HL-60 (cell line): ENCODE measurements at regions not wholly inside any gene's neighbourhood (a gene's known extent, or its start where the extent isn't known, plus 50 kb on each side); places are given as distances from the start of the nearest gene placed in this dataset.

Source experiments
- GABPA ChIP-seq: IDR thresholded peaks from 2 replicates; pipeline ENCODE4 v1.6.1; 2012; ENCODE audit warnings: low read depth
- POLR2AphosphoS5 ChIP-seq: IDR thresholded peaks from 2 replicates; pipeline ENCODE4 v1.6.1; 2012; ENCODE audit warnings: low read depth
- SPI1 ChIP-seq: IDR thresholded peaks from 2 replicates; pipeline ENCODE4 v1.6.1; 2012; ENCODE audit warnings: low read depth, mild to moderate bottlenecking, borderline replicate concordance
- TF ChIP-seq, protein P1 (sequence below): IDR thresholded peaks from one replicate; pipeline ENCODE4 v1.5.1; 2011; ENCODE audit warnings: low read length, control low read depth, inconsistent platforms; ENCODE audit not compliant: insufficient read depth
- TF ChIP-seq, protein P2 (sequence below): IDR thresholded peaks from 2 replicates; pipeline ENCODE4 v1.6.1; 2012; ENCODE audit warnings: low read depth; ENCODE audit not compliant: insufficient replicate concordance

DNA sequence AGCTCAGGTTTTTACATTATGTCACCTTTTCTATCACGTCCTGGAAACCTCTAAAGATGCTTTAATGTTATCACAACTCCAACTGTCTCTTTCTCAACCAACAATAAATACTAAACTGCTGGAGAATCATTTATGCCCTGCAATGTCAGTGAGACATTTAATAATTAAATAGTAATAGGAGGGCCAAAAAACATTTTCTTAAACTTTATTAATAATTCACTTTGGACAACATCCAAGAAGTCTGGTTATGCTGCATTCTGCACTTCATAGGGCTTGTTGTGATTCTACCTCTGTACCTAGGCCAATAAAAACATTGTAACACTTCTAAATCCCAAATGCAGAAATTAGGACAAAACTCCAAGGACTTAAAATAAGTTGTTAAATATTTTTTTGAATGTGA is 420.4 kb upstream of the LRRTM1 start:
- TF ChIP-seq, protein P1, sequence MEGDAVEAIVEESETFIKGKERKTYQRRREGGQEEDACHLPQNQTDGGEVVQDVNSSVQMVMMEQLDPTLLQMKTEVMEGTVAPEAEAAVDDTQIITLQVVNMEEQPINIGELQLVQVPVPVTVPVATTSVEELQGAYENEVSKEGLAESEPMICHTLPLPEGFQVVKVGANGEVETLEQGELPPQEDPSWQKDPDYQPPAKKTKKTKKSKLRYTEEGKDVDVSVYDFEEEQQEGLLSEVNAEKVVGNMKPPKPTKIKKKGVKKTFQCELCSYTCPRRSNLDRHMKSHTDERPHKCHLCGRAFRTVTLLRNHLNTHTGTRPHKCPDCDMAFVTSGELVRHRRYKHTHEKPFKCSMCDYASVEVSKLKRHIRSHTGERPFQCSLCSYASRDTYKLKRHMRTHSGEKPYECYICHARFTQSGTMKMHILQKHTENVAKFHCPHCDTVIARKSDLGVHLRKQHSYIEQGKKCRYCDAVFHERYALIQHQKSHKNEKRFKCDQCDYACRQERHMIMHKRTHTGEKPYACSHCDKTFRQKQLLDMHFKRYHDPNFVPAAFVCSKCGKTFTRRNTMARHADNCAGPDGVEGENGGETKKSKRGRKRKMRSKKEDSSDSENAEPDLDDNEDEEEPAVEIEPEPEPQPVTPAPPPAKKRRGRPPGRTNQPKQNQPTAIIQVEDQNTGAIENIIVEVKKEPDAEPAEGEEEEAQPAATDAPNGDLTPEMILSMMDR: no peak
- TF ChIP-seq POLR2AphosphoS5: no peak
- TF ChIP-seq GABPA: no peak
- TF ChIP-seq, protein P2, sequence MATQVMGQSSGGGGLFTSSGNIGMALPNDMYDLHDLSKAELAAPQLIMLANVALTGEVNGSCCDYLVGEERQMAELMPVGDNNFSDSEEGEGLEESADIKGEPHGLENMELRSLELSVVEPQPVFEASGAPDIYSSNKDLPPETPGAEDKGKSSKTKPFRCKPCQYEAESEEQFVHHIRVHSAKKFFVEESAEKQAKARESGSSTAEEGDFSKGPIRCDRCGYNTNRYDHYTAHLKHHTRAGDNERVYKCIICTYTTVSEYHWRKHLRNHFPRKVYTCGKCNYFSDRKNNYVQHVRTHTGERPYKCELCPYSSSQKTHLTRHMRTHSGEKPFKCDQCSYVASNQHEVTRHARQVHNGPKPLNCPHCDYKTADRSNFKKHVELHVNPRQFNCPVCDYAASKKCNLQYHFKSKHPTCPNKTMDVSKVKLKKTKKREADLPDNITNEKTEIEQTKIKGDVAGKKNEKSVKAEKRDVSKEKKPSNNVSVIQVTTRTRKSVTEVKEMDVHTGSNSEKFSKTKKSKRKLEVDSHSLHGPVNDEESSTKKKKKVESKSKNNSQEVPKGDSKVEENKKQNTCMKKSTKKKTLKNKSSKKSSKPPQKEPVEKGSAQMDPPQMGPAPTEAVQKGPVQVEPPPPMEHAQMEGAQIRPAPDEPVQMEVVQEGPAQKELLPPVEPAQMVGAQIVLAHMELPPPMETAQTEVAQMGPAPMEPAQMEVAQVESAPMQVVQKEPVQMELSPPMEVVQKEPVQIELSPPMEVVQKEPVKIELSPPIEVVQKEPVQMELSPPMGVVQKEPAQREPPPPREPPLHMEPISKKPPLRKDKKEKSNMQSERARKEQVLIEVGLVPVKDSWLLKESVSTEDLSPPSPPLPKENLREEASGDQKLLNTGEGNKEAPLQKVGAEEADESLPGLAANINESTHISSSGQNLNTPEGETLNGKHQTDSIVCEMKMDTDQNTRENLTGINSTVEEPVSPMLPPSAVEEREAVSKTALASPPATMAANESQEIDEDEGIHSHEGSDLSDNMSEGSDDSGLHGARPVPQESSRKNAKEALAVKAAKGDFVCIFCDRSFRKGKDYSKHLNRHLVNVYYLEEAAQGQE: no peak
- no peak for TF ChIP-seq SPI1
